Trophoblast cell (in vitro differentiated cells and primary cell): ENCODE measurements at regions not wholly inside any gene's neighbourhood (a gene's known extent, or its start where the extent isn't known, plus 50 kb on each side); places are given as distances from the start of the nearest gene placed in this dataset.

Source experiments
- DNase-seq, 2 donors: peaks; one replicate each; pipeline ENCODE4 v3.0.0-alpha.2; 2016
- H2AFZ ChIP-seq: 2 replicates; pipeline ENCODE4 v1.6.1; 2013; ENCODE audit warnings: low read length, moderate library complexity, mild to moderate bottlenecking; ENCODE audit not compliant: insufficient read depth, poor library complexity
- H2AK5ac ChIP-seq: 2 replicates; pipeline ENCODE4 v1.6.1; 2013; ENCODE audit warnings: mild to moderate bottlenecking, low read length
- H2BK120ac ChIP-seq: 2 replicates; pipeline ENCODE4 v1.6.1; 2013; ENCODE audit warnings: low read length, mild to moderate bottlenecking, moderate library complexity; ENCODE audit not compliant: insufficient read depth, poor library complexity
- H2BK12ac ChIP-seq: 2 replicates; pipeline ENCODE4 v1.6.1; 2013; ENCODE audit warnings: mild to moderate bottlenecking, low read length, moderate library complexity
- H2BK5ac ChIP-seq: 2 replicates; pipeline ENCODE4 v1.6.1; 2013; ENCODE audit warnings: low read length, low read depth, moderate library complexity, mild to moderate bottlenecking; ENCODE audit not compliant: poor library complexity
- H3K14ac ChIP-seq: 2 replicates; pipeline ENCODE4 v1.6.1; 2013; ENCODE audit warnings: mild to moderate bottlenecking, low read length
- H3K18ac ChIP-seq: 2 replicates; pipeline ENCODE4 v1.6.1; 2013; ENCODE audit warnings: mild to moderate bottlenecking, low read length
- H3K23ac ChIP-seq: 2 replicates; pipeline ENCODE4 v1.6.1; 2013; ENCODE audit warnings: low read length
- H3K27ac ChIP-seq: 2 replicates; pipeline ENCODE4 v1.5.1; 2013; ENCODE audit warnings: low read depth, mild to moderate bottlenecking, inconsistent platforms, low read length, moderate library complexity
- H3K27me3 ChIP-seq: 2 replicates; pipeline ENCODE4 v1.6.1; 2013; ENCODE audit warnings: inconsistent platforms, mild to moderate bottlenecking, low read length, moderate library complexity; ENCODE audit not compliant: insufficient read depth
- H3K36me3 ChIP-seq, 2 experiments: 1 replicate in 1 of 2; 2 replicates in 1 of 2; pipeline ENCODE4 v1.6.1; 2013; ENCODE audit warnings: low read length in 2 of 2, mild to moderate bottlenecking in 2 of 2, moderate library complexity in 1 of 2; ENCODE audit not compliant: insufficient read depth in 2 of 2, control insufficient read depth in 1 of 2
- H3K4ac ChIP-seq: 2 replicates; pipeline ENCODE4 v1.6.1; 2013; ENCODE audit warnings: low read depth, mild to moderate bottlenecking, low read length, moderate library complexity
- H3K4me1 ChIP-seq, 2 experiments: 1 replicate in 1 of 2; 2 replicates in 1 of 2; pipeline ENCODE4 v1.6.1; 2013; ENCODE audit warnings: low read length in 2 of 2, mild to moderate bottlenecking in 2 of 2, moderate library complexity in 1 of 2; ENCODE audit not compliant: insufficient read depth in 2 of 2, control insufficient read depth in 1 of 2
- H3K4me2 ChIP-seq: 2 replicates; pipeline ENCODE4 v1.6.1; 2013; ENCODE audit warnings: inconsistent platforms, mild to moderate bottlenecking, low read length, moderate library complexity
- H3K4me3 ChIP-seq: 2 replicates; pipeline ENCODE4 v1.5.1; 2013; ENCODE audit warnings: mild to moderate bottlenecking, low read depth, low read length, inconsistent platforms
- H3K79me1 ChIP-seq: one replicate; pipeline ENCODE4 v1.6.1; 2013; ENCODE audit warnings: low read length
- H3K79me2 ChIP-seq: 2 replicates; pipeline ENCODE4 v1.6.1; 2013; ENCODE audit warnings: low read length, mild to moderate bottlenecking; ENCODE audit not compliant: control insufficient read depth, insufficient read depth, poor library complexity
- H3K9ac ChIP-seq: 2 replicates; pipeline ENCODE4 v1.6.1; 2013; ENCODE audit warnings: mild to moderate bottlenecking, low read length
- H3K9me3 ChIP-seq: 2 replicates; pipeline ENCODE4 v1.6.1; 2013; ENCODE audit warnings: low read depth, mild to moderate bottlenecking, control low read depth, inconsistent platforms, low read length; ENCODE audit not compliant: insufficient read depth
- H4K12ac ChIP-seq: 2 replicates; pipeline ENCODE4 v1.6.1; 2013; ENCODE audit warnings: low read depth, mild to moderate bottlenecking, low read length, moderate library complexity
- H4K8ac ChIP-seq: 2 replicates; pipeline ENCODE4 v1.6.1; 2013; ENCODE audit warnings: low read depth, mild to moderate bottlenecking, low read length, moderate library complexity
- H4K91ac ChIP-seq: one replicate; pipeline ENCODE4 v1.6.1; 2013; ENCODE audit warnings: low read depth, mild to moderate bottlenecking, low read length, moderate library complexity
- WGBS: extraction: QIAGEN DNeasy Blood & Tissue Kit; methylation state at CpG from one replicate; pipeline ENCODE4 v1.1.7; 2013; ENCODE audit warnings: missing lambda C conversion rate; ENCODE audit not compliant: insufficient read length, insufficient coverage; ENCODE audit errors: extremely low coverage; 5-methylcytosine and 5-hydroxymethylcytosine counted together

GRCh38 chr21:31543191-31543590 is 116.3 kb upstream of the SOD1 start:
- H3K14ac ChIP-seq, result no peak overlapping the region
- peaks cover 2% of the 10 kb centered on the region for H3K79me1 ChIP-seq
- H3K4me1 ChIP-seq, result peaks cover 0 to 3% of the 10 kb centered on the region in 2 experiments
- no peak overlapping the region for H4K91ac ChIP-seq
- H3K9me3 ChIP-seq, result no peaks in the 10 kb centered on the region
- H3K4me2 ChIP-seq, result no peak overlapping the region
- no peak overlapping the region for H2BK120ac ChIP-seq
- H4K12ac ChIP-seq, result no peak overlapping the region
- no peaks in the 10 kb centered on the region for H3K79me2 ChIP-seq
- no peak overlapping the region for H2BK5ac ChIP-seq
- H3K4me3 ChIP-seq, result no peak overlapping the region
- H3K27me3 ChIP-seq, result no peaks in the 10 kb centered on the region
- WGBS, result no CpG with 5 or more reads among the region's 16 CpGs
- no peak overlapping the region for H3K18ac ChIP-seq
- H3K36me3 ChIP-seq, result no peaks in the 10 kb centered on the region
- no peak overlapping the region for H3K9ac ChIP-seq
- H2AK5ac ChIP-seq, result no peak overlapping the region
- H2AFZ ChIP-seq, result no peak overlapping the region
- H3K27ac ChIP-seq, result no peak overlapping the region
- no peak overlapping the region for H2BK12ac ChIP-seq
- no peak overlapping the region for H3K4ac ChIP-seq
- DNase-seq, result peak in 1 of 2 donors; percentile 47
- peak overlapping the region; percentile 8 for H4K8ac ChIP-seq
- peak overlapping the region; percentile 11 for H3K23ac ChIP-seq

- Histone ChIP-seq H4K91ac (no peak overlapping the region), H3K79me2 (no peaks in the 10 kb centered on the region), H2BK5ac (no peak overlapping the region), H2BK120ac (no peak overlapping the region), H3K18ac (no peak overlapping the region), H2AFZ (no peak overlapping the region), H4K12ac (no peak overlapping the region), H3K4me1 (no peaks in the 10 kb centered on the region), H3K9ac (no peak overlapping the region), H3K4ac (no peak overlapping the region), H2AK5ac (no peak overlapping the region), H3K23ac (no peak overlapping the region), H3K9me3 (no peaks in the 10 kb centered on the region), H3K36me3 (no peaks in the 10 kb centered on the region), H3K4me3 (peak overlapping the region; percentile 18), H3K4me2 (no peak overlapping the region), H2BK12ac (no peak overlapping the region), H3K27me3 (no peaks in the 10 kb centered on the region), H4K8ac (no peak overlapping the region), H3K27ac (no peak overlapping the region), H3K14ac (no peak overlapping the region), H3K79me1 (no peaks in the 10 kb centered on the region)
- DNase-seq, result no peak
- WGBS, result no CpG with 5 or more reads among the region's 10 CpGs
Measured at GRCh38 chr21:31538816-31539215, 120.7 kb upstream of the SOD1 start.

- Histone ChIP-seq H2BK12ac (no peak overlapping the region), H3K79me1 (no peaks in the 10 kb centered on the region), H3K4me1 (no peaks in the 10 kb centered on the region), H2BK5ac (no peak overlapping the region), H4K91ac (no peak overlapping the region), H3K79me2 (no peaks in the 10 kb centered on the region), H3K23ac (no peak overlapping the region), H2AFZ (no peak overlapping the region), H4K8ac (no peak overlapping the region), H3K18ac (no peak overlapping the region), H3K36me3 (no peaks in the 10 kb centered on the region), H2AK5ac (no peak overlapping the region), H3K27ac (no peak overlapping the region), H3K4ac (no peak overlapping the region), H3K9me3 (no peaks in the 10 kb centered on the region), H3K27me3 (no peaks in the 10 kb centered on the region), H4K12ac (no peak overlapping the region), H2BK120ac (no peak overlapping the region), H3K14ac (no peak overlapping the region), H3K9ac (no peak overlapping the region), H3K4me3 (no peak overlapping the region), H3K4me2 (no peak overlapping the region)
- no CpG with 5 or more reads among the region's 10 CpGs for WGBS
- no peak for DNase-seq
Measured at GRCh38 chr21:31537872-31538576, 121.5 kb upstream of the SOD1 start.

- no peak overlapping the region for H3K14ac ChIP-seq
- H4K91ac ChIP-seq, result no peak overlapping the region
- H3K27me3 ChIP-seq, result no peaks in the 10 kb centered on the region
- no peak overlapping the region for H2AK5ac ChIP-seq
- H3K4me2 ChIP-seq, result no peak overlapping the region
- no peak overlapping the region for H2BK120ac ChIP-seq
- H3K9ac ChIP-seq, result no peak overlapping the region
- H3K18ac ChIP-seq, result no peak overlapping the region
- no peaks in the 10 kb centered on the region for H3K79me2 ChIP-seq
- no peaks in the 10 kb centered on the region for H3K9me3 ChIP-seq
- no peaks in the 10 kb centered on the region for H3K36me3 ChIP-seq
- H4K8ac ChIP-seq, result no peak overlapping the region
- H3K4ac ChIP-seq, result no peak overlapping the region
- no peak overlapping the region for H3K23ac ChIP-seq
- no peak overlapping the region for H2BK12ac ChIP-seq
- peaks cover 7% of the 10 kb centered on the region in 2 experiments for H3K4me1 ChIP-seq
- no peaks in the 10 kb centered on the region for H3K79me1 ChIP-seq
- H3K27ac ChIP-seq, result no peak overlapping the region
- H3K4me3 ChIP-seq, result no peak overlapping the region
- no CpG with 5 or more reads among the region's 8 CpGs for WGBS
- DNase-seq, result no peak
- H2BK5ac ChIP-seq, result no peak overlapping the region
- no peak overlapping the region for H2AFZ ChIP-seq
- H4K12ac ChIP-seq, result no peak overlapping the region
Measured at GRCh38 chr21:31536138-31536537, 123.4 kb upstream of the SOD1 start.
